HL-60 (cell line): ENCODE measurements at regions not wholly inside any gene's neighbourhood (a gene's known extent, or its start where the extent isn't known, plus 50 kb on each side); places are given as distances from the start of the nearest gene placed in this dataset.

ENCODE experiments used
- GABPA ChIP-seq: IDR thresholded peaks from 2 replicates; pipeline ENCODE4 v1.6.1; 2012; ENCODE audit warnings: low read depth
- POLR2AphosphoS5 ChIP-seq: IDR thresholded peaks from 2 replicates; pipeline ENCODE4 v1.6.1; 2012; ENCODE audit warnings: low read depth
- SPI1 ChIP-seq: IDR thresholded peaks from 2 replicates; pipeline ENCODE4 v1.6.1; 2012; ENCODE audit warnings: low read depth, mild to moderate bottlenecking, borderline replicate concordance
- TF ChIP-seq, protein P1 (sequence below): IDR thresholded peaks from one replicate; pipeline ENCODE4 v1.5.1; 2011; ENCODE audit warnings: low read length, control low read depth, inconsistent platforms; ENCODE audit not compliant: insufficient read depth

DNA sequence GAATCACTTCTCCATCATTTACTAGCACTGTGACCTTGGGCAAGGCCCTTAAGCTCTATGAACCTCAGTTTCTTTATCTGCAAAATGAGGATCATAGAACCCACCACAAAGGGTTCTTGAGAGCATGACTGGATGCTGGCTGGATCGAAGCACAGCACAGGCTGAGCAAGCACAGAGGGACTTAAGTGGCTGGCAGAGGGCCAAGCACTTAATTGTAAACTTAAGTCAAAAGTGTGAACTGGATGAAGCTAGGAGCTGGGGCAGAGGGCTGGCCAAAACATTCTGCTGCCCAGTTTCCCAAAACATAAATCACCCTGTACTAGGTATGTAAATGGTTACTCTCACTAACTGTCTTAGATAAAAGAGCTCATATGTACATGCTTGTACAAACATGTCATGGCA is 112.3 kb upstream of the WWC1 start:
- TF ChIP-seq, protein P1, sequence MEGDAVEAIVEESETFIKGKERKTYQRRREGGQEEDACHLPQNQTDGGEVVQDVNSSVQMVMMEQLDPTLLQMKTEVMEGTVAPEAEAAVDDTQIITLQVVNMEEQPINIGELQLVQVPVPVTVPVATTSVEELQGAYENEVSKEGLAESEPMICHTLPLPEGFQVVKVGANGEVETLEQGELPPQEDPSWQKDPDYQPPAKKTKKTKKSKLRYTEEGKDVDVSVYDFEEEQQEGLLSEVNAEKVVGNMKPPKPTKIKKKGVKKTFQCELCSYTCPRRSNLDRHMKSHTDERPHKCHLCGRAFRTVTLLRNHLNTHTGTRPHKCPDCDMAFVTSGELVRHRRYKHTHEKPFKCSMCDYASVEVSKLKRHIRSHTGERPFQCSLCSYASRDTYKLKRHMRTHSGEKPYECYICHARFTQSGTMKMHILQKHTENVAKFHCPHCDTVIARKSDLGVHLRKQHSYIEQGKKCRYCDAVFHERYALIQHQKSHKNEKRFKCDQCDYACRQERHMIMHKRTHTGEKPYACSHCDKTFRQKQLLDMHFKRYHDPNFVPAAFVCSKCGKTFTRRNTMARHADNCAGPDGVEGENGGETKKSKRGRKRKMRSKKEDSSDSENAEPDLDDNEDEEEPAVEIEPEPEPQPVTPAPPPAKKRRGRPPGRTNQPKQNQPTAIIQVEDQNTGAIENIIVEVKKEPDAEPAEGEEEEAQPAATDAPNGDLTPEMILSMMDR, result no peak
- TF ChIP-seq GABPA, result no peak
- no peak for TF ChIP-seq POLR2AphosphoS5
- no peak for TF ChIP-seq SPI1
